HCT116 (cell line): ENCODE measurements at regions not wholly inside any gene's neighbourhood (a gene's known extent, or its start where the extent isn't known, plus 50 kb on each side); places are given as distances from the start of the nearest gene placed in this dataset.

ENCODE experiments used
- ATF3 ChIP-seq: IDR thresholded peaks from 2 replicates; pipeline ENCODE4 v1.6.1; 2012
- CEBPB ChIP-seq: IDR thresholded peaks from 2 replicates; pipeline ENCODE4 v1.6.1; 2012; ENCODE audit warnings: low read depth
- EZH2phosphoT487 ChIP-seq: fragments of 200-600 bp; IDR thresholded peaks from 2 replicates; pipeline ENCODE4 v1.6.1; 2018; ENCODE audit warnings: antibody characterized with exemption, borderline replicate concordance
- POLR2A ChIP-seq: IDR thresholded peaks from 2 replicates; pipeline ENCODE4 v1.7.0; 2011; ENCODE audit warnings: borderline replicate concordance; ENCODE audit not compliant: insufficient read depth, insufficient read length; ENCODE audit errors: extremely low read depth
- REST ChIP-seq: IDR thresholded peaks from 2 replicates; pipeline ENCODE4 v1.6.1; 2012; ENCODE audit warnings: low read depth
- YY1 ChIP-seq: IDR thresholded peaks from 2 replicates; pipeline ENCODE4 v1.6.1; 2011; ENCODE audit warnings: low read length, low read depth, moderate library complexity, mild to moderate bottlenecking; ENCODE audit not compliant: insufficient replicate concordance; ENCODE audit errors: extremely low read depth
- TF ChIP-seq, protein P1 (sequence below), 3 experiments: fragments of 200-600 bp in 1 of 3; sonication (generic) in 1 of 3; IDR thresholded peaks in 2 of 3; conservative IDR thresholded peaks in 1 of 3; 2 replicates each; pipeline ENCODE4 v1.5.1; 2012 to 2017; ENCODE audit warnings: low read depth in 2 of 3, low read length in 2 of 3, antibody characterized with exemption in 1 of 3, borderline replicate concordance in 1 of 3, control low read depth in 1 of 3, mild to moderate bottlenecking in 1 of 3, mixed read lengths in 1 of 3, mixed run types in 1 of 3, moderate library complexity in 1 of 3; ENCODE audit not compliant: insufficient read depth in 1 of 3

DNA sequence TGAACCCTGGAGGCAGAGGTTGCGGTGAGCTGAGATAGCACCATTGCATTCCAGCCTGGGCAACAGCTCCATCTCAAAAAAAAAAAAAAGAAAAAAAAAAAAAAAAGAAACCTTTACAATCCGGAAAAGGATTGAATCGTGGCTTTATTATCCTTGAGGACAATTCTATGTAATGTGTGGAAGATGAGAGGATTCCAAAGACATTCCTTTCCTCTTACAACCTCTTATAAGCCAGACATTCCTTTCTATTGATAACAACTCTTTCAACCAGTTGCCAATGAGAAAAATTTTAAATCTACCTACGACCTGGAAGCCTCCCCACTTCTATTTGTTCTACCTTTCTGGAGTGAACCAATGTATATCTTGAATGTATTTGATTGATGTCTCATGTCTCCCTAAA, 91.2 kb upstream of the EEF1E1 start:
- TF ChIP-seq, protein P1, sequence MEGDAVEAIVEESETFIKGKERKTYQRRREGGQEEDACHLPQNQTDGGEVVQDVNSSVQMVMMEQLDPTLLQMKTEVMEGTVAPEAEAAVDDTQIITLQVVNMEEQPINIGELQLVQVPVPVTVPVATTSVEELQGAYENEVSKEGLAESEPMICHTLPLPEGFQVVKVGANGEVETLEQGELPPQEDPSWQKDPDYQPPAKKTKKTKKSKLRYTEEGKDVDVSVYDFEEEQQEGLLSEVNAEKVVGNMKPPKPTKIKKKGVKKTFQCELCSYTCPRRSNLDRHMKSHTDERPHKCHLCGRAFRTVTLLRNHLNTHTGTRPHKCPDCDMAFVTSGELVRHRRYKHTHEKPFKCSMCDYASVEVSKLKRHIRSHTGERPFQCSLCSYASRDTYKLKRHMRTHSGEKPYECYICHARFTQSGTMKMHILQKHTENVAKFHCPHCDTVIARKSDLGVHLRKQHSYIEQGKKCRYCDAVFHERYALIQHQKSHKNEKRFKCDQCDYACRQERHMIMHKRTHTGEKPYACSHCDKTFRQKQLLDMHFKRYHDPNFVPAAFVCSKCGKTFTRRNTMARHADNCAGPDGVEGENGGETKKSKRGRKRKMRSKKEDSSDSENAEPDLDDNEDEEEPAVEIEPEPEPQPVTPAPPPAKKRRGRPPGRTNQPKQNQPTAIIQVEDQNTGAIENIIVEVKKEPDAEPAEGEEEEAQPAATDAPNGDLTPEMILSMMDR (IDR thresholded peaks at IDR 0.05 in 2 of 3, conservative IDR thresholded peaks at IDR 0.05 in 1 of 3; ENCODE audit: borderline replicate concordance in 1 of 3, insufficient read depth in 1 of 3, low read depth in 2 of 3, low read length in 2 of 3) = no peak
- TF ChIP-seq CEBPB (no peak), POLR2A (no peak), REST (no peak), YY1 (no peak), EZH2phosphoT487 (no peak), ATF3 (no peak)
